Thymus (tissue), 11 donors: ENCODE measurements at regions not wholly inside any gene's neighbourhood (a gene's known extent, or its start where the extent isn't known, plus 50 kb on each side); places are given as distances from the start of the nearest gene placed in this dataset.

Experiments used
- DNase-seq, 9 donors: peaks; one replicate each; pipeline ENCODE4 v3.0.0-alpha.2; 2013; ENCODE audit warnings: low spot score in 9 of 9, low read depth in 6 of 9, missing footprints in 1 of 9
- H3K27ac ChIP-seq, 2 donors: one replicate each; pipeline ENCODE4 v1.5.1; 2013; ENCODE audit warnings: control low read depth in 1 of 2, low read depth in 1 of 2, low read length in 1 of 2, mild to moderate bottlenecking in 1 of 2, moderate library complexity in 1 of 2
- H3K27me3 ChIP-seq, 2 donors: one replicate each; pipeline ENCODE4 v1.5.1; 2013; ENCODE audit warnings: low read length in 1 of 2; ENCODE audit not compliant: control insufficient read depth in 2 of 2, insufficient read depth in 1 of 2
- H3K36me3 ChIP-seq, 2 donors: one replicate each; pipeline ENCODE4 v1.5.1; 2013; ENCODE audit warnings: low read length in 1 of 2, mild to moderate bottlenecking in 1 of 2, moderate library complexity in 1 of 2; ENCODE audit not compliant: control insufficient read depth in 2 of 2, insufficient read depth in 2 of 2
- H3K4me1 ChIP-seq, 2 donors: one replicate each; pipeline ENCODE4 v1.5.1; 2013; ENCODE audit warnings: low read length in 2 of 2; ENCODE audit not compliant: control insufficient read depth in 2 of 2, insufficient read depth in 2 of 2
- H3K4me3 ChIP-seq, 2 donors: one replicate each; pipeline ENCODE4 v1.5.1; 2013; ENCODE audit warnings: low read length in 2 of 2, control low read depth in 1 of 2, mild to moderate bottlenecking in 1 of 2
- H3K9me3 ChIP-seq, 2 donors: one replicate each; pipeline ENCODE4 v1.5.1; 2013; ENCODE audit warnings: low read length in 1 of 2, mild to moderate bottlenecking in 1 of 2; ENCODE audit not compliant: control insufficient read depth in 2 of 2, insufficient read depth in 1 of 2
- WGBS: extraction: QIAGEN DNeasy Blood & Tissue Kit; methylation state at CpG from one replicate; pipeline ENCODE4 v1.1.7; 2013; 5-methylcytosine and 5-hydroxymethylcytosine counted together
- donor health status: healthy.

- WGBS: 68% methylated on average over 7 of the region's 7 CpGs
Measured at GRCh38 chr12:30357766-30358490, 337.7 kb downstream of the IPO8 start.

GRCh38 chr12:30345744-30346471, 349.8 kb downstream of the IPO8 start:
- no peak overlapping the region for H3K27ac ChIP-seq
- no peaks in the 10 kb centered on the region for H3K4me1 ChIP-seq
- H3K4me3 ChIP-seq: no peak overlapping the region
- no peaks in the 10 kb centered on the region for H3K36me3 ChIP-seq
- WGBS: 83% methylated on average over 4 of the region's 4 CpGs
- no peak for DNase-seq
- no peaks in the 10 kb centered on the region for H3K9me3 ChIP-seq
- H3K27me3 ChIP-seq: no peaks in the 10 kb centered on the region

More at GRCh38 chr12:30357766-30358490, 337.7 kb downstream of the IPO8 start:
- H3K27ac ChIP-seq: no peak overlapping the region
- H3K27me3 ChIP-seq: no peaks in the 10 kb centered on the region
- H3K4me3 ChIP-seq: no peak overlapping the region
- no peaks in the 10 kb centered on the region for H3K4me1 ChIP-seq
- no peaks in the 10 kb centered on the region for H3K36me3 ChIP-seq
- no peak for DNase-seq
- H3K9me3 ChIP-seq: peaks cover 2 to 5% of the 10 kb centered on the region in 2 donors

DNA sequence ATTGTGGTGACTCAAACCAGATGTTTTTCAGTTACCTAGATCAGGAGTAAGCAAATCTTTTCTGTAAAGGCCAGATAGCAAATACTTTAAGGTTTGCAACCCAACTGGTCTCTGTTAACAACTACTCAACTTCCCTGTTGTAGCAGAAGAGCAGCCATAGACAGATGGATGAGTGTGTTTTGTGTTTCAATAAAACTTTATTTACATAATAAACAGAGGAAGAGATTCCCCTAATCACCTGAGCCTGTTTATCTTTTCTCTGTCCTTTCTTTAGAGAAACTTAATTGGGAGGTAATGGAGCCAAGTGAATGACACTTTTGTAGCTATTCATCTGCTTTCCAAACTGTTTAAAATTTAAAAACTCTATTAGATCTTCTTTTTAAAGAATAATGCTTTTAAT, 365.1 kb downstream of the IPO8 start:
- no peak for DNase-seq
- H3K4me1 ChIP-seq: no peaks in the 10 kb centered on the region
- no peaks in the 10 kb centered on the region for H3K36me3 ChIP-seq
- no peaks in the 10 kb centered on the region for H3K27me3 ChIP-seq
- no peak overlapping the region for H3K4me3 ChIP-seq
- H3K9me3 ChIP-seq: peaks cover 0 to 13% of the 10 kb centered on the region in 2 donors
- H3K27ac ChIP-seq: no peak overlapping the region

DNA sequence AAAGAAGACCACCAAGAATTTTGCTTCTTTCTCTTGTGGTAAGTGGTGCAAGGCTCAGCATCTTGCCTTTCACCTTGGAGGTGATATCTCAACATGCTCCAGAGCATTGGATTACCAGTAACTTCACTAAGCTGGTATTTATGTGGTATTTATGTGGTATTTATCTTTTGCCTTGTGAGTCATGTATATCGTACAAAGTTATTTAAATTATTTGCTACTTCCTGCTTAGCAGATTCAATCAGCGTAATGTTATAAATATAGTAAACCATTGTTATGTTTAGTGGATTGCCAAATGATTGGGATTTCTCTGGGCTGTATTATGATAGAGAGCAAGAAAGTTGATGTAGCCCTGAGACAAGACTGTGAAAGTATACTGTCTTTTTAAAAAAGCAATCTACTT, 366.4 kb downstream of the IPO8 start:
- Histone ChIP-seq H3K27ac (no peak overlapping the region), H3K4me3 (no peak overlapping the region), H3K9me3 (peaks cover 0 to 13% of the 10 kb centered on the region in 2 donors), H3K4me1 (no peaks in the 10 kb centered on the region), H3K27me3 (no peaks in the 10 kb centered on the region), H3K36me3 (no peaks in the 10 kb centered on the region)
- no peak for DNase-seq
- 95% methylated on average over 2 of the region's 2 CpGs for WGBS

DNA sequence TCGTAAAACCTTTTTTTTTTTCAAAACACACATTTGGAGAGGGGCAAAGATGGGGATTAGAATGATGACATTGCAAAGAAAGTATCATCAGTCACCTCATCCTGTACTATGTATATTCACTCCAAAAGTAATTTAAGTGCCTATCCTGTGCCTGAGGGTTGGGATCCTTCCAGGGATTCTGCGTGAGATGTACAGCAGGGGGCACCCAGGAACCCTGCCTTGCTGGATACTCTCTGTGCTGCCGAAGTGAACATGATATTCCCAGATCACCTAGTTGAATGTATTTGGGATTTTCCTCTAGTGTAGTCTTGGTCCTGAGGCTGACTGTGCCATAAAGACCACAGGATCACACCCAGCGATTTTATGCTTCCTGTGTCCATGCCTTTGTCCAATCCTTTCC, 372.7 kb downstream of the IPO8 start:
- Histone ChIP-seq H3K27ac (no peak overlapping the region), H3K27me3 (no peaks in the 10 kb centered on the region), H3K4me3 (no peak overlapping the region), H3K36me3 (no peaks in the 10 kb centered on the region), H3K9me3 (peaks cover 2 to 14% of the 10 kb centered on the region in 2 donors), H3K4me1 (no peaks in the 10 kb centered on the region)
- 55% methylated on average over 4 of the region's 4 CpGs for WGBS
- DNase-seq: no peak

DNA sequence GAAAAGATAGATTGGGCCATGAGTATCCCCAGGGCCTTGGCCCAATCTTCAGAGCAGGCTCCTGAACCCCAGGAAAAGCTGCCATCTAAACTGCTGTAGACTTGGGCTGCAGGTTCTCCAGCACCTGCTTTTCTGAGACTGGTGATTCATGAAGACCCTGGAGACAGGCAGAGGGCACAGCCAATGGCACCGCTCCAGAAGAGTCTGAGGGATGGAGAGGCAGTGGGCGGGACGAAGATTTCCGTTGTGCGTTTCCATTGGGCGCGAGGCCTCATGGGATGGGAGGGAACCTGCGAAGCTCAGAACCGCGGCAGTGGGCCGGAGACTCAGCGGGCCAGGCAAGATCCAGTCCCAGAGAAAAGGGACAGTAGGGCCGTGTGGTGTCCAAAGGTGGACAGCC, 375.1 kb downstream of the IPO8 start:
- Histone ChIP-seq H3K4me1 (no peaks in the 10 kb centered on the region), H3K4me3 (no peak overlapping the region), H3K9me3 (peaks cover 2 to 8% of the 10 kb centered on the region in 2 donors), H3K27ac (no peak overlapping the region), H3K27me3 (no peaks in the 10 kb centered on the region), H3K36me3 (no peaks in the 10 kb centered on the region)
- no peak for DNase-seq
- 93% methylated on average over 13 of the region's 13 CpGs for WGBS

DNA sequence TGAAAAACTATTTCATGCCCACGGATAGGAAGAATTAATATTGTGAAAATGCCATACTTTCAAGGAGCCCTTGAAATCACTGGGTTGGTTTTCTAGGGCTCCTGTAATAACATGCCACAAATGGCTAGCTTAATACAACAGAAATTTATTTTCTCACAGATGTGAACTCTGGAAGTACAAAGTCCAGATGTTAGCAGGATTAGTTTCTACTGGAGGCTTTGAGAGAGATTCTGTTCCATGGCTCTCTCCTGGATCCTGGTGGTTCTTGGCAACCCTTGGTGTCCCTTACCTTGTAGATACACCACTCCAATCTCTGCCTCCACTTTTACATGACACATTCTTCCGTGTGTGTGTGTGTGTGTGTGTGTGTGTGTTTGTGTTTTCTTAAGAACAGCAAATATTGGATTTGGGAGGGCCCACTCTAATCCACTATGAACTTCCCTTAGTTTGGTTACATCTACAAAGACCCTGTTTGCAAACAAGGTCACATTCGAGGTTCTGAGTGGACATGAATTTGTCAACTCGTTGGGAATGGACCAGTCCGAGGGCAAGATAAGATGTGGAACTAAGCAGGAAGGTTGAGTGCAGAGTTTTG, 381.1 kb downstream of the IPO8 start:
- Histone ChIP-seq H3K27me3 (no peaks in the 10 kb centered on the region), H3K27ac (no peak overlapping the region), H3K9me3 (peaks cover 3 to 9% of the 10 kb centered on the region in 2 donors), H3K4me1 (no peaks in the 10 kb centered on the region), H3K36me3 (no peaks in the 10 kb centered on the region), H3K4me3 (no peak overlapping the region)
- 67% methylated on average over 5 of the region's 5 CpGs for WGBS
- no peak for DNase-seq

DNA sequence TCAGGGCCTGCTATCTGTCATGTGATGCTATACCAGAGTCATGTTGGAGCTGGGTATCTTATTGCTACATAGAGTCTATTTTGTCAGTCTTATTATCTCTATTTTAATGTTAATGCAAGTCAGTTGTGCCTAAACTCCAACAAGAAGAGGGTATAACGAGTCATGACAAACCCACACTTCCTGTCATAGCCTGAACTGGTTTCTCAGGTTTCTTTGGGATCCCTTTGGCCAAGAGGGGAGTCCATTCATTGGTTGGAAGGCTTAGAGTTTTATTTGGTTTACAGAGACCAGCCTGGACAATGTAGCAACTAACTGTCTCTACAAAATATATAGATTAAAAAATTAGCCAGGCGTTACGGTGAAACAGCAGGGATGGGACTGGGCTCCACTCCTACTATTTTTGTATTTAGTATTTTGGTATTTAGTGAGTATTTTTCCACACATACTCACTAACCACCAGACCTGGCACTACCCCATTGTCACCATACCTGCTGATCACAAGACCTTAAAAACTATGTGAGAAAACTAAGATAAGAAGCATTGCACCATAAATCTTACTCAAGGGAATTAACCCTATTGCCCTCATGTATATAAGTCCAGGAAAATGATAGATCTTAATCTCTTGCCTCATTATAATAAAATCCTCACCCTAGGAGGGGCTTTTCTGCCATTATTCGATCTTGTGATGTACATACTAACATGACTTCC, 387.5 kb downstream of the IPO8 start:
- no peak overlapping the region for H3K27ac ChIP-seq
- no peaks in the 10 kb centered on the region for H3K4me1 ChIP-seq
- H3K4me3 ChIP-seq: no peak overlapping the region
- no peak for DNase-seq
- H3K27me3 ChIP-seq: no peaks in the 10 kb centered on the region
- peaks cover 3 to 14% of the 10 kb centered on the region in 2 donors for H3K9me3 ChIP-seq
- WGBS: 62% methylated on average over 4 of the region's 4 CpGs
- H3K36me3 ChIP-seq: no peaks in the 10 kb centered on the region

GRCh38 chr12:30304528-30304927, 391.1 kb downstream of the IPO8 start:
- Histone ChIP-seq H3K9me3 (peaks cover 0 to 19% of the 10 kb centered on the region in 2 donors), H3K4me1 (no peaks in the 10 kb centered on the region), H3K27ac (no peak overlapping the region), H3K4me3 (no peak overlapping the region), H3K27me3 (no peaks in the 10 kb centered on the region), H3K36me3 (no peaks in the 10 kb centered on the region)
- DNase-seq: no peak
